ENCODE measurements at regions not wholly inside any gene's neighbourhood (a gene's known extent, or its start where the extent isn't known, plus 50 kb on each side); places are given as distances from the start of the nearest gene placed in this dataset.

- no peak overlapping the region for H3K27ac ChIP-seq (ENCODE audit: low read length)
Measured at GRCh38 chr18:56089612-56090258, 501.7 kb upstream of the TCF4 start.

GRCh38 chr18:56086786-56087185 lies 498.8 kb upstream of the TCF4 start:
- Histone ChIP-seq H3K4me3 (ENCODE audit: low read length) (no peak overlapping the region), H3K27ac (ENCODE audit: low read length) (no peak overlapping the region), H3K9me3 (ENCODE audit: control insufficient read depth, insufficient read depth, low read length) (no peaks in the 10 kb centered on the region), H3K36me3 (ENCODE audit: control insufficient read depth, insufficient read depth, low read length) (no peaks in the 10 kb centered on the region), H3K27me3 (ENCODE audit: control insufficient read depth, insufficient read depth, low read length) (no peaks in the 10 kb centered on the region), H3K4me1 (ENCODE audit: control insufficient read depth, insufficient read depth, low read length) (no peaks in the 10 kb centered on the region)
- Mint-ChIP-seq H3K36me3 (peaks cover 6% of the 10 kb centered on the region), H3K4me3 (no peak overlapping the region), H3K9me3 (peaks cover 4% of the 10 kb centered on the region in 2 donors), H3K27me3 (ENCODE audit: low read depth in 2 of 2) (no peaks in the 10 kb centered on the region), H3K27ac (no peak overlapping the region), H3K4me1 (no peaks in the 10 kb centered on the region)
- 65% methylated on average over 6 of the region's 7 CpGs for whole genome bisulfite sequencing (ENCODE audit: insufficient coverage)
- ATAC-seq (no peak), DNase-seq (no peak)
- intact Hi-C loops (cut with micrococcal nuclease), result loop anchor here (10.0 kb wide), 1 partner anchor 62 kb away; no protein-coding TSS in a partner anchor
- TF ChIP-seq CTCF (IDR thresholded peaks at IDR 0.05), result no peak

More at GRCh38 chr18:56089612-56090258, 501.7 kb upstream of the TCF4 start:
- peaks cover 10 to 14% of the 10 kb centered on the region in 2 donors for H3K9me3 Mint-ChIP-seq
- no peak for TF ChIP-seq CTCF (IDR thresholded peaks at IDR 0.05)
- H3K27me3 Mint-ChIP-seq (ENCODE audit: low read depth in 2 of 2), result no peaks in the 10 kb centered on the region
- WGBS (ENCODE audit: insufficient coverage), result 44% methylated on average over 4 of the region's 4 CpGs
- ATAC-seq (no peak), DNase-seq (no peak)
- intact Hi-C loops (cut with micrococcal nuclease), result loop anchor here (10.0 kb wide), 1 partner anchor 65 kb away; no protein-coding TSS in a partner anchor
- no peaks in the 10 kb centered on the region for H3K4me1 Mint-ChIP-seq
- Histone ChIP-seq H3K4me3 (ENCODE audit: low read length) (no peak overlapping the region), H3K9me3 (ENCODE audit: control insufficient read depth, insufficient read depth, low read length) (no peaks in the 10 kb centered on the region), H3K4me1 (ENCODE audit: control insufficient read depth, insufficient read depth, low read length) (no peaks in the 10 kb centered on the region), H3K36me3 (ENCODE audit: control insufficient read depth, insufficient read depth, low read length) (no peaks in the 10 kb centered on the region), H3K27me3 (ENCODE audit: control insufficient read depth, insufficient read depth, low read length) (no peaks in the 10 kb centered on the region)
- H3K27ac Mint-ChIP-seq, result no peak overlapping the region
- no peaks in the 10 kb centered on the region for H3K36me3 Mint-ChIP-seq
- no peak overlapping the region for H3K4me3 Mint-ChIP-seq

- no peaks in the 10 kb centered on the region for H3K9me3 ChIP-seq (ENCODE audit: control insufficient read depth, insufficient read depth, low read length)
- no peaks in the 10 kb centered on the region for H3K27me3 ChIP-seq (ENCODE audit: control insufficient read depth, insufficient read depth, low read length)
- ATAC-seq (no peak), DNase-seq (no peak)
- no peak for TF ChIP-seq CTCF (IDR thresholded peaks at IDR 0.05)
- H3K4me3 Mint-ChIP-seq, result no peak overlapping the region
- peaks cover 4% of the 10 kb centered on the region in 2 donors for H3K9me3 Mint-ChIP-seq
- no peak overlapping the region for H3K27ac ChIP-seq (ENCODE audit: low read length)
- no peaks in the 10 kb centered on the region for H3K4me1 Mint-ChIP-seq
- H3K36me3 Mint-ChIP-seq, result peaks cover 6% of the 10 kb centered on the region
- intact Hi-C loops (cut with micrococcal nuclease), result loop anchor here (10.0 kb wide), 1 partner anchor 61 kb away; no protein-coding TSS in a partner anchor
- H3K4me3 ChIP-seq (ENCODE audit: low read length), result no peak overlapping the region
- no peaks in the 10 kb centered on the region for H3K36me3 ChIP-seq (ENCODE audit: control insufficient read depth, insufficient read depth, low read length)
- WGBS (ENCODE audit: insufficient coverage), result 92% methylated on average over 2 of the region's 4 CpGs
- H3K4me1 ChIP-seq (ENCODE audit: control insufficient read depth, insufficient read depth, low read length), result no peaks in the 10 kb centered on the region
- no peaks in the 10 kb centered on the region for H3K27me3 Mint-ChIP-seq (ENCODE audit: low read depth in 2 of 2)
- H3K27ac Mint-ChIP-seq, result no peak overlapping the region
Measured at GRCh38 chr18:56086176-56086575, 498.2 kb upstream of the TCF4 start.

- Histone ChIP-seq H3K36me3 (ENCODE audit: control insufficient read depth, insufficient read depth, low read length) (no peaks in the 10 kb centered on the region), H3K27me3 (ENCODE audit: control insufficient read depth, insufficient read depth, low read length) (no peaks in the 10 kb centered on the region), H3K4me1 (ENCODE audit: control insufficient read depth, insufficient read depth, low read length) (no peaks in the 10 kb centered on the region), H3K4me3 (ENCODE audit: low read length) (no peak overlapping the region), H3K27ac (ENCODE audit: low read length) (no peak overlapping the region), H3K9me3 (ENCODE audit: control insufficient read depth, insufficient read depth, low read length) (no peaks in the 10 kb centered on the region)
- intact Hi-C loops (cut with micrococcal nuclease), result loop anchor here (10.0 kb wide), 1 partner anchor 61 kb away; no protein-coding TSS in a partner anchor
- no peaks in the 10 kb centered on the region for H3K4me1 Mint-ChIP-seq
- no peaks in the 10 kb centered on the region for H3K27me3 Mint-ChIP-seq (ENCODE audit: low read depth in 2 of 2)
- H3K36me3 Mint-ChIP-seq, result peaks cover 6% of the 10 kb centered on the region
- no peak for TF ChIP-seq CTCF (IDR thresholded peaks at IDR 0.05)
- no peak overlapping the region for H3K27ac Mint-ChIP-seq
- ATAC-seq (no peak), DNase-seq (no peak)
- H3K4me3 Mint-ChIP-seq, result no peak overlapping the region
- H3K9me3 Mint-ChIP-seq, result peaks cover 4 to 6% of the 10 kb centered on the region in 2 donors
- WGBS (ENCODE audit: insufficient coverage), result 95% methylated on average over 4 of the region's 5 CpGs
Measured at GRCh38 chr18:56085551-56085950, 497.6 kb upstream of the TCF4 start.
